Stomach (tissue), 4 donors: ENCODE measurements at regions not wholly inside any gene's neighbourhood (a gene's known extent, or its start where the extent isn't known, plus 50 kb on each side); places are given as distances from the start of the nearest gene placed in this dataset.

Experiments
- POLR2AphosphoS5 ChIP-seq, 3 donors: sonication (generic); formaldehyde crosslinking; IDR thresholded peaks; one replicate each; pipeline ENCODE4 v1.6.1; 2016; ENCODE audit warnings: antibody characterized with exemption in 3 of 3
- TF ChIP-seq, protein P1 (sequence below), 7 experiments: fragments of 450-650 bp in 4 of 7; fragments of 200-600 bp in 3 of 7; sonication (generic) in 3 of 7; IDR thresholded peaks; one replicate each; pipeline ENCODE4 v1.5.1; 2016 to 2019; ENCODE audit warnings: antibody characterized with exemption in 7 of 7, control low read depth in 2 of 7, mild to moderate bottlenecking in 1 of 7

- no peak for TF ChIP-seq POLR2AphosphoS5 (IDR thresholded peaks at IDR 0.05)
- TF ChIP-seq, protein P1, sequence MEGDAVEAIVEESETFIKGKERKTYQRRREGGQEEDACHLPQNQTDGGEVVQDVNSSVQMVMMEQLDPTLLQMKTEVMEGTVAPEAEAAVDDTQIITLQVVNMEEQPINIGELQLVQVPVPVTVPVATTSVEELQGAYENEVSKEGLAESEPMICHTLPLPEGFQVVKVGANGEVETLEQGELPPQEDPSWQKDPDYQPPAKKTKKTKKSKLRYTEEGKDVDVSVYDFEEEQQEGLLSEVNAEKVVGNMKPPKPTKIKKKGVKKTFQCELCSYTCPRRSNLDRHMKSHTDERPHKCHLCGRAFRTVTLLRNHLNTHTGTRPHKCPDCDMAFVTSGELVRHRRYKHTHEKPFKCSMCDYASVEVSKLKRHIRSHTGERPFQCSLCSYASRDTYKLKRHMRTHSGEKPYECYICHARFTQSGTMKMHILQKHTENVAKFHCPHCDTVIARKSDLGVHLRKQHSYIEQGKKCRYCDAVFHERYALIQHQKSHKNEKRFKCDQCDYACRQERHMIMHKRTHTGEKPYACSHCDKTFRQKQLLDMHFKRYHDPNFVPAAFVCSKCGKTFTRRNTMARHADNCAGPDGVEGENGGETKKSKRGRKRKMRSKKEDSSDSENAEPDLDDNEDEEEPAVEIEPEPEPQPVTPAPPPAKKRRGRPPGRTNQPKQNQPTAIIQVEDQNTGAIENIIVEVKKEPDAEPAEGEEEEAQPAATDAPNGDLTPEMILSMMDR (IDR thresholded peaks at IDR 0.05) = no peak
Observed at GRCh38 chr6:16901306-16901705, 140.0 kb upstream of the ATXN1 start.
